Limb (tissue), 2 donors: ENCODE measurements at regions not wholly inside any gene's neighbourhood (a gene's known extent, or its start where the extent isn't known, plus 50 kb on each side); places are given as distances from the start of the nearest gene placed in this dataset.
A peak's percentile ranks its signal among the peaks of the same experiment; 100 is the strongest.

Source experiments
- DNase-seq, 2 donors: peaks; one replicate each; pipeline ENCODE4 v3.0.0-alpha.2; 2016; ENCODE audit errors: extremely low spot score in 2 of 2

DNA sequence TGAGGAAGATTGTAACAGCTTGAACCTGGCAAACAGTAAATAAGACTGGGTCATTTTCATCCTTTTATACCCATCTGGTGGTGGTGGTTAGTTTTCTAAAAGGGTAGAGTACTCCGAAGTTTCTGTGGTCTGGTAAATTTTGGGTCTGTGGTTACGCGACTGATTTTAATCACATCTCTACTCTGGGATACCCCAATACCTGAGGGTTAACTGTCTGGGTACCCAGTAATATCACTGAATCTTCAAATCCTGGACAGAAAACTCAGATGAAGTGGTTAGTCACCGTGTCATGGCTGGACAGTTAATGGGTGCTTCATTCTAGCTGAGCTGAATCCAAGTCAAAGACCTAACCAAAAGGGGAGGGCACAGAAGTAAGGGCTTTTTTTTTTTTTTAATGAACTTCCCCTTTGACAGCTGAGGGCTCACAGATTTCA, 474.2 kb downstream of the GADD45G start:
- DNase-seq: no peak

DNA sequence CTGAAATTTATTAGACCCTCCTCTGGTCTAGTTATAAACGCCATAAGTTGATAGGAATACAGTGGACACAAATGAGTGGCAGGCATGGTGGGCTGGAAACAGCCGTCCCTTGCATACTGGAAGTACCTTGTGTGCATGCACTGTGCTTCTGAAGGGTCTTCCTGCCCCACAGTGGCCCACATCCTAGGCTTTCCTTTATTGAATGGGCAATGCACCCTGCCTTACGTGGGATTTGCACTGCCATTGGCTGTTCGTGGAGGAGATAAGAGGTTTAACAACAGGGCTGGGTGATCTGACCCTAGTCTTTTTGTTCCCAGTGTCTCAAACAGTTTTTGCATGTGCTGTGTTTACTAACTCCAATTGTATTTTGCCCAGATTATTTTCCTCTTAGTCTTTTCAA, 480.8 kb downstream of the GADD45G start:
- DNase-seq: no peak

DNA sequence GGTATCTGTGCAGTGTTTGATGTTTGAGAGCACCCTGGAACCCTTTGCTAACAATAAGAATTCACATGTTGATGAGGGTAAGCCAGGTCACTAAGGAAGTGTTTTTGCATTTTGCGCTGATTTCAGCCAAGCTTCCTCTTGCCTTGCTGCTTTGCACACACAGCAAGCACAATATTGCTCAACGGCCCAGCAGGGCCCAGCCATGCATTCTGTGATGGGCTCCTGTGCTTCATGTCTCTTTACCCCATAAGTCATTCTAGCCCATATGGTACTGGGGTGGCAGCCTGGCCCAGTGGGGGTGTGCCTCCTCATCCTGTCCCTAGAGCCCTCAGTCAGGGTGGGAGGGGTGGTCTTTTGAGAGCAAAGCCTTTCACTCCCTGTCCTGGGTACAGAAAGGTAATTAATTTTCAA, 481.3 kb downstream of the GADD45G start:
- no peak for DNase-seq

DNA sequence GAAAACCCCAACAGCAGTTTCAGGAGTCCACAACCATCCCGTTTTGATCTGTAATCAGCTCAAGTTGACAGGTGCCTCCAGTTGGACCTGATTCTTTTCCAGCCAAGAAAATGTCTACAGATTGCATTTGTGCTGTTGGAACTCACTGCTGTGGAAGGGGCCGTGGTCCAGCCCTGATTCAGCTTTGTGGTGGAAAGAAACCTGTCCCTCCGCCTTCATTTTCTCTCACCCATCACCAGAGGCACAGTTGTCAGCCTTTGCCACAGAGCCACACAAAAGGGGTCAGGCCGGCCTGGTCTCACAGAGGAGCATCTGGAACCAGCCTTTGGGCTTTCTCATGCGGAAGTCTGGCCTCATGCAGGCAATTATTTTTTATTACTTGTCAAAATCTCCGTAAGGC, 483.6 kb downstream of the GADD45G start:
- no peak for DNase-seq

DNA sequence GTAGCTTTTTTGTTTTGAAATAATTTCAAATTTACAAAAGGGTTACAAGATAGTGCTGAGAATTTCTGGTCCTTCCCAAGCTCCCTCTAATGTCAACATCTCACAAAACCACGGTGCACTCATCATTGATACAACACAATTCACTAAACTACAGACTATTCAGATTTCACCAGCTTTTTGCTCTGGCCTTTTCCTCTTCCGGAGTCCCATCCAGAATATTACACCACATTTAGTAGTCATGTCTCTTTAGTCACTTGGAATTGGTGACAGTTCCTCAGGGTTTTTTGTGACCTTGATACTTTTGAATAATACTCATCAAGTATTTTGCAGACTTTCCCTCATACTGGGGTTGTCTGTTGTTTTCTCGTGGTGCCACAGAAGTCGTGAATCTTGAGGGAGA, 484.0 kb downstream of the GADD45G start:
- no peak for DNase-seq

DNA sequence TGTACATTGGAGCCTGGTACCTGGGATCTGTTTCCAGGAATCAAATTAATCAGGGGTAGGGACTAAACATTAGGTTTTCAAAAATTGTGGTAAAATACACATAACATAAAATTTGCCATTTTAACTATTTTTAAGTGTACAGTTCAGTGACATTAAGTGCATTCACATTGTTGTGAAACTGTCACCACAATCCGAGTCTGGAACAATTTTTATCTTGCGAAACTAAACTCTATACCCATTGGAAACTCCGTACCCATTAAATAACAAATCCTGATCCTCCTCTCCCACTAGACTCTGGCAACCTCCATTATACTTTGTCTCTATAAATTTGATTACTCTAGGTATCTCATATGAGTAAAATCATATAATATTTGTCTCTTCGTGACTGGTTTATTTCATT, 486.2 kb downstream of the GADD45G start:
- DNase-seq: no peak

DNA sequence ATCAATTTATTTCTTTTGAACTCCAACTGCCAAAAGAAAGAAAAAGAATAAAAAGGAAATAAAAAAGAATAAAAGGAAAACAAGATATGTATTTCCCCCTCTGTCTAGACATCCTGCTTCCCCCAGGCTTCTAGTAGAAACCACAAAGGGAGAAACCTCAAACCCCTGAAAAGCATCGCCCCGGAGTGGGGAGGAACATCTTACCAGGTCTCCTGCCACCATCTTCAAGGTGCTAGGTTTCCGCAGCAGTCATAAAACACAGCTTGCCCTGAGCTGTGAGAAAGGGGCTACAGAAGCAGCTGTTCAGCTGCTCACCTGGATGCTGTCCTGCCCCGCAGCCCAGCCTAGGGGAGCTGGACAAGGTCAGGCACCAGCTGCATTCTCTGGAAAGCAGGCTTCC, 487.7 kb downstream of the GADD45G start:
- no peak for DNase-seq

DNA sequence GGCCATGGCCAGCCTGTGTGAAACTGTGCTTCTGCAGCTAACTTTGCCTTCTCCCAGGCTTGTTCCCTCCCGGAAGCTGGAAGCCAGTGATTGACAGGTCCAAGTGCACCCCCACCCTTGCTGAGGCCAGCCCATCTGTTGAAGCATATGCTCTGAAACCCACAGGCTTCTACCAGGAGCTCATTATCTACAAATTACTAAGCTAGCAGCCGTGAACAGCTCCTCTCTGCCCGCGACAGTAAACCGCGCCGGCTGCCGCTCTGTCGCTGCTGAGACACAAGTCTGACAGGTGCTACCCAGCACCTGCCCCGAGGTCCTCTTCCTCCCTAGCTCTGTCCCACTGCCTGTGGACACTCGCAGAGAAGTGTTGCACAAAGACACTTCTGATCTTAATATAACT, 490.9 kb downstream of the GADD45G start:
- DNase-seq: peak; percentile 73 to 74

DNA sequence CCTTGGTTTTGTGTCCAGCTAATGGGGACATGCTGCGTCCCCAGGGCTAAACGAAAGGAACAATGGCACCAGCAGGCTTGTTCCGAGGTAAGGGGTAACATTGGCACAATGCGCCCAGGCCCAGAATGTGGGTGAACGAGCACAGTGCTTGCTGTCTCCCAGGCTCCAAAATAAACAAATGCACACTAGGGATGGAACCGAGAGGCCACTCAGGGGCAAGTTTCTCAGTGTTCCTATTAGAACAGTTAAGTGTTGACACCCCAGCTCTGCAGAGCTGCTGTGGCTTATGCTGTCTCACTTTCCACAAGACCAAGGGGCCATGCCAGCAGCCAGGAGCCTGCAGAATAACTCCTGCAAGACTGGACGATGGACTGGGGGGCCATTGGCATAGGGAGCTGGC, 492.4 kb downstream of the GADD45G start:
- no peak for DNase-seq

DNA sequence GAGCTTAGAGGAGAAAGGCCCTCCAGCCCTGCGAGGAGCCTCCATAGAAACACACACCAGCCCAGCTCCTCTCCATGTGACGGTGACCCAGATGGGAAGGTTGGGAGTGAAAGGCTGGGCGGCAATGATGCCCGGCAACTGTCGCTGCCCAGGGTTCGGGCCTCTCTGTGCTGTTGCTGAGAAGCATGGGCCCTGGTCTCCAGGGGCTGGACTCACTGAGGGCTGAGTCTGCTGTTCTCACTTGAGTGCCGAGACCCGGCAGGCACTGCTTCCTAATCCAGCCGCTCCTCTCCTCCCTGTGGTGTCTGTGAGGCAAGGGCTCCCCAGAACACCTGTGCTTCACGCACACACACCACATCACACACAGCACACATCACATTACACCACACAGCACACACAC, 493.6 kb downstream of the GADD45G start:
- DNase-seq: no peak

DNA sequence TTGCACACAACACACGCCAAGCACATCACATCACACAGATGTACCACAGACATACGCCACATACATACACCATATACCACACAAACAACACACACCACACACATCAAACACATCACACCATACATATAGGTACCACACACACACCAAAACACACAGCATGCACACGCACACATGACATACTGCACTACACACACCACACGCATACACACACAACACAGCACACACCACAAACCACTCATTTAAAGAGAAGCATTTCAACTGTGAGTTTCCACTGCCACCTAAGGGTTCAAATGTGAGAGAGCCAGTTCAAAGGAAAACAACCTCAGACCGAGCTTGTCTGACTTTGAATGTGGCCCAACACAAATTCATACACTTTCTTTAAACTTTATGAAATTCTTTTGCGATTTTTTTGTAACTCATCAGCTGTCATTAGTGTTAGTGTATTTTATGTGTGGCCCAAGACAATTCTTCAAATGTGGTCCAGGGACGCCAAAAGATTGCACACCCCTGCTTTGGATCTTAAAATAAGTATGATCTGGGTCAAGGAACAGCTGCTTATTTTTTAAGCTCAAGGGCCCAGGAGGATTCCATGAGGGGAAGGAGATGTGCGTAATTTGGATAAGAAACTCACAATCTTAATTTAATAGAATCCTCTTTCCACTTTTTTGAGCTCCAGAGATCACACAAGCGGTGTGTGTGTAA, 494.6 kb downstream of the GADD45G start:
- peak in 1 of 2 donors; percentile 58 for DNase-seq

DNA sequence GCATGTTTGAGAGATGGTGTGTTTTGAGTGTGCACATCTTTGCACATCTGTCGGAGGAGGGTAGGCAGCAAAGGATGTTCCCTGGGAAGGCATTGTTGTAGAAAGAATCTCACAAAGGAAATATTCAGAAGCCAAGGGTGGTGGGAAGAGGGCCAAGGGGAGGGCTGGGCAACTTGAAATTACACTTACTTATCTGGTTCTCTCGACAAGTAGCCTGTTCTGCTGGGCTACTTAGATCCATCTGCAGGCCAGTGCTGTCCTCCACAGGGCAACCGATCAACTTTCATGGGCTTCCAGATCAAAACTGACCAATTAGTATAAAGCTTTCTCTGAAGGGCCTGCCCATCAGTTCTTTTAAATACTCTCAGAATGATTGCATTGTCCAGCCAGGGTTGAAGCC, 495.2 kb downstream of the GADD45G start:
- DNase-seq: no peak

DNA sequence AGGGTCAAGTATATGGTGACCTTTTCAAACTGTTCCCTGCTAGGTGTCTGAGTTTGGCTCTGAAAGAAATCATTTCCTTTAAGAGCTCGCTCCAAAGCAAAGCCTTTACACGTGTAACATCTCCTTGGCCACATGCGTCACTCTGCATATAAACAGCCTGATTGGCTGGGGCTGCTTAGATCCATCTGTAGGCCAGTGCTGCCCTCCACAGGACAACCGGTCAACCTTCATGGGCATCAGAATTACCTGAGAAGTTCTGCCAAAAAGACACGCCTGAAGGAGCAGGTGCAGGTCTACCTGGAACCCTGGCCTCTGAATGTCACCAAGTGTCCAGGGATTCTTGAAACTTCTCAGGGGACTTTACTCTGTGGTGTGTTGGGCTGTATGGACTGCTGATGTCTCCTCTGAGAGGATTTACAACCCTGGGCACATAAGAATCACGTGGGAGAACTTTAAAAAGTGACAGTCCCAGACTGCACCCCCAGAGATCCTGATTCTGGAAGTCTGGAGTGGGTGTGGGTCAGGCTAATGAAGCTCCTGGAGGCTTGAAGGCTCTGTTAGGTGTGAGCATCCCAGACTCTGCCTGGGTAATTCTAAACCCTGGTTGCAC, 497.6 kb downstream of the GADD45G start:
- DNase-seq: peak; percentile 79 to 85

DNA sequence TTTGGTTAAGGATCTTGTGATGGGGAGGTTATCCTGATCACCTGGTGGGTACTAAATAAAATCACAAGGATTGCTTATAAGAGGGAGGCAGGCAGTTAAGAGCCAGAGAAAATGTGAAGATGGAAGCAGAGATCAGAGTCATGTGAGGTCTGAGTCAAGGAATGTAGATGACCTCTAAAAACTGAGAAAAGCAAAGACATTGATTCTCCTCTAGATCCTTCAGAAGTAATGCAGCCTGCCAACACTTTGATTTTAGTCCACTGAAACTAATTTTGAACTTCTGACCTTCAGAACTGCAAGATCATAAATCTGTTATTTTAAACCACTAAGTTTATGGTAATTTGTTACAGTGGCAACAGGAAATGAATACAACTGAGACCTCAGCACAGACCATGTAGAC, 499.0 kb downstream of the GADD45G start:
- DNase-seq: no peak

DNA sequence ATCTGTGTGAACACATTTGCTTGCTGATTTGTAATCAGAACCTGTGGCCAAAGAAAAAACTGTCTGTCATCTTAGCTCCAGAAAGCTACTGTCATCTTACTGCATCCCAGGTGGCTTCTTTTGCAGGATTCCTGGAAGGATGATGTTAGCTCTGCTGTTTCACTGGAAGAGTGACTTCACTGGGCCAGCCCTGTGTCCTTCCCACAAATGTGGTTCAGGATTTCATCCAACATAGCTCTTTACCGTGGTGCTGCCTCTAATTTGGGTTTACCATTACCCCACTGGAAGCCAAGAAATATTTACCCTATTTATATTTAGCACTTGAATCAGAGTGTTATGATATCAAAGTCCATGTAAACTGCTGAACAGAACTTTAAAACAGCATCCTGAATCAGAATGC, 501.0 kb downstream of the GADD45G start:
- DNase-seq: peak in 1 of 2 donors; percentile 30

DNA sequence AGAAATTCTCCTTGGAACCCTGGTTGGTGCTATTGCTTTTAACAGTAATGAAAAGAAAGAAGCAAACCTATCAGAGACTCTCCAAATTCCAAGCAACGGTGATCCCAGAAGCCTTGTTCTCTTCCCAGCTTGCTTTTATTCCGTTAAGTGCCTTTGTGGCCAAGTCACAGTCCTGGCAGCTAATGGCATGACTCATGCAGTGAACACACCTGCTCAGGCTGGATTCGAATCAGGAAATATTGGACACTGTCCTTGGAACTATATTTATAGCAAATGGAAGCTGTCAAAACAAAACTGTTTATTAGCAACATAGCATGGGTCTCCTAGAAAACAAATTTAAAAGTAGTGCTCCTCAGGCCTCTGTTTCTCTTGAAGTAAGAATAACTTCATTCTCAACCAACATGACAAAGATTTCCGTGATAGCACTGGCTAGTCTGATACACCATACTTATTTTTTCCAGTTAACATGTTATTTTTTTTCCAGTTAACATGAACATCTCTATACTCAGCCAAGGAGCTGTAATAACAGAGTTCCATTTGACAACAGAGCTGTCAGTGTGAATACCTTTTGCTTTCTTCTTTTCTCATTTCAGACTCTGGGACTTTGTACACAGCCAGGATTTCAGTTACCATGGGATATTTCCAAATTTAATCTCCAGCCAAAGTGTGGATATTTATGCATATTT, 502.4 kb downstream of the GADD45G start:
- peak in 1 of 2 donors; percentile 81 for DNase-seq

DNA sequence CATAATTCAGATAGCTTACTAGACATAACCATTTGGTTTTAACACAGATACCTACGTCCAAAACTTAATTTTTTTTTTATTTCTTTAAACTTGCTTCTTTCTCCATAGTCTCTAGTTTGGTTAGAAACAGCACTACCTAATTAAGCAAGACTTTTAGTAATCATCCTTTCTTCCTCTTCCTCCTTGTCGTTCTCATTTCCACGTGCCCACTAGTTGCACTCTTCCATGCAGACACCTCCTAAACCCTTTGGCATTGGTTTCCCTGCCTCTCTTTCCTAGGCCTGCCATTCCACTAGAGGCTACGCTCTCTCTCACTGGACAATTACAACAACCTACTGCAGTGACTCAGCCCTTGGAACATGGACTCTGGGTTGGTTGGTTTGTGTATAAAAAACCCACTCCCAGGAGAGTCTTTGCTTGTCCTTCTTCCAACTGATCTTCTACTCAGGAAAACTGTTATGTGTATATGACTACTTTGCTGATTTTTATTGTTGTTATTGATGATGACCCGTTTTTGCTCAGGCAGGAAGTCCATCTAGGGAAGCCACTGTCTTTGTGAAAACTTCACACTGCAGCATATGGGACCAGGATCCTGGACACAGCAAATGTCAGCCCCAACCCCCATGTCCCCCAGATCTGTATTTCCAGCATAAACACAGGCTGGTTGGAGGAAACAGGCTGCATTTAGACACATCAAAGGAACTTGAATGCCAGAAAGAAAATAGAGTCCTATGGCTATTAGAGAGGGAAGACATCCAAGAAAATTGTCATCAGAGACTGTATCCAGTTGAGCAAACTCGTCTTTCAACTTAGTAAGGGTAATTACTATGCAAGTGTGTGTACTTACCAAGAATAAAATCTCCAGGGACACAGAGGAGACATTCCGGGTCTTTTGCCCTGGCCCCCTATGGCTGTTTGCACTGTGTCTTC, 503.2 kb downstream of the GADD45G start:
- no peak for DNase-seq

DNA sequence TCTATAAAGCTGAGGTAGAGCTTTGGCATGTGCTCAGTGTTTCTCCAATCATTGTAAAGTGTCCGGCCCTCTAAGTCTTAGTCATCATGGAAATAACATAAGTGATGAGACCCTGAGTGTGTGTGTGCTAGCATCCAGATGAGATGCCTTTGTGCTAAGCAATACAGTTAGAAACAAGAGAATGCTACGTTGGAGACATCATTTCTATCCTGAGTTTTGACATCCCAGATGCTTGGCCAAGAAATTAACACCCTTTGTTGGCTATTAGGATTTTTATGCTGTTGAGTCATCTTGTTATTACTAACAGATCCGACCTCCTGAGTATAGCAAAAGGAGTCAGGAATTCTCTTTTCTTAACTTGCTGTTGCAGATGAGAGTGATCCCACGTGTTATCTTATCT, 508.0 kb downstream of the GADD45G start:
- DNase-seq: no peak

DNA sequence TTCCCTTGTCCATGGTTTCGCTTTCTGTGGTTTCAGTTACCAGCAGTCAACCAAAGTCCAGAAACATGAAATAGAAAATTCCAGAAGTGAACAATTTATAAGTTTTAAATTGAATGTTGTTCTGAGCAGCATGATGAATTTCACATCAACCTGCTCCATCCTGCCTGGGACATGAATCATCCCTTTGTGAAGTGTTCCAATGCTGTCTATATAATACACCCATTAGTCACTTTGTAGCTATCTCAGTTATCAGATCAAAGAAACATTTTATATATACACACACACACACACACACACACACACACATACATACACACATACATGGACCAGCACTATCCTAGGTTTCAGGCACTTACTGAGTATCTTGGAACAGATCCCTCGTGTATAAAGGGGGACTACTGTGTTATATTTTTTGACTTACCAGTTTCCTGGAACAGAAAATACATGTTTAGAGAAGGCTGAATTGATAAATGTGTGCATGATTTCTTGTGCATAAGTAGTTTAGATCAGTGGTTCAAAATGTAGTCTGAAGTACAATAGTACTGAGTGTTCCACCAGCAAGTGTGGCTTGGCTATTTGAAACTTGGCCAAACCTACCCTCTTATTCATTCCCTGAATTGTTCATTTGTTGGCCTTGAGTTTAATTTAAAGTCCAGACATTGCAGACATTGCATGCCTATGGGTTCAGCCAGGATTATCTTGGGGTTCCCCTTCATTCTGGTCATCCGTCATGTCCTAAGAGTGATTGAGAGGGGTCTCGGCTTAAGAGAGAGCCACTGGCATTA, 510.0 kb downstream of the GADD45G start:
- no peak for DNase-seq

DNA sequence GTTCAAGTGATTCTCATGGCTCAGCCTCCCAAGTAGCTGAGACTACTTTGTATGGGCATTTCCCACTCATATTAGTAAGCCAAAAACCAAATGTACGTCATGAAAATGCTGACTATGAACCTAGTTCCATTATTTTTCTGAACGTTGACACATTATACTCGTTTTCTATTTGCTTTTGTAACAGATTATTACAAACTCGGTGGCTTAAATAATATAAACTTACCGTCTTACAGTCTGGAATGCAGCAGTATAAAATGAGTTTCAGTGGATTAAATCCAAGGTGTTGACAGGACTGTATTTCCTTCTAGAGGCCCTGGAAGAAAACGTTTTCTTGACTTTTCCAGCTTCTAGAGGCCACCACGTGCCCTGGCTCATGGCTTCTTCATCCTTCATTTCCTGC, 517.0 kb downstream of the GADD45G start:
- no peak for DNase-seq

DNA sequence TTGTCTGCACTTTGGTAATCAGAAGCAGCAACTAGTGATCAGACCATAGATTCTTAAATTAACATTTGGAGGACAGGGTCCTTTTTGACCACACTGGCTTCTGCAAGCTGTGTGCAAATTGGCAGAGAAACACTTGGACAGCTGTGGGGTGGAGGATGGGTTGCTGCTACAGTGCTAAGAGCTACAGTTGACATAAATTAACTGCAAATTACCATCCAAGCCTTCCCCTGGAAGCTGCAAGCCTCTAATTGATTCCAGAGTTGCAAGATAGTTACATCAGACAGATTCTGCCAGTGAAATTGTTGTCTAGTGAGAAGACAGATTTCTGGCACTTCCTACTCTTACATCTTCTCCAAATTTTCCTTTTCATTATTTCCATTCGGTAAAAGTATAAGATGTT, 517.7 kb downstream of the DIRAS2 start:
- peak in 1 of 2 donors; percentile 65 for DNase-seq
